HG03103 (cell line): ENCODE measurements at regions not wholly inside any gene's neighbourhood (a gene's known extent, or its start where the extent isn't known, plus 50 kb on each side); places are given as distances from the start of the nearest gene placed in this dataset.

Experiments
- ATAC-seq: cut with Tn5 transposase; IDR thresholded peaks from one replicate; pipeline ENCODE4 v1.9.1; 2021; ENCODE audit warnings: low read depth; ENCODE audit not compliant: unreplicated experiment

DNA sequence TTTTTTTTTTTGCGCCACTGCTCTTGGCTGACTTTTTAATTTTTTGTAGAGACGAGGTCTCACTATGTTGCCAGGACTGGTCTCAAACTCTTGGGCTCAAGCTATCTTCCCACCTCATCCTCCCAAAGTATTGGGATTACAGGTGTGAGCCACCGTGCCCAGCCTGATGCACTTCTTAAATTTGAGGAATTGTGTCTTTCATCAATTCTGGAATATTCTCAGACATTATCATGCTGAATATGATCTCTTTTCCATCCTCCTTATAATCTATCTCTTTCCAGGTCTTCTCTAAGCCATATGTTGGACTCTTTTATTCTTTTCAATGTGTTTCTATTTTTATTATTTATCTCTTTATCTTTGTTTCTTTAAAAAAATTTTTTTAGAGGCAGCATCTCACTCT, 196.2 kb upstream of the IER5L start:
- ATAC-seq, result no peak

- no peak for ATAC-seq
Measured at GRCh38 chr9:129373361-129373760, 195.3 kb upstream of the IER5L start.

GRCh38 chr9:129370770-129371169, 192.7 kb upstream of the IER5L start:
- ATAC-seq, result no peak

DNA sequence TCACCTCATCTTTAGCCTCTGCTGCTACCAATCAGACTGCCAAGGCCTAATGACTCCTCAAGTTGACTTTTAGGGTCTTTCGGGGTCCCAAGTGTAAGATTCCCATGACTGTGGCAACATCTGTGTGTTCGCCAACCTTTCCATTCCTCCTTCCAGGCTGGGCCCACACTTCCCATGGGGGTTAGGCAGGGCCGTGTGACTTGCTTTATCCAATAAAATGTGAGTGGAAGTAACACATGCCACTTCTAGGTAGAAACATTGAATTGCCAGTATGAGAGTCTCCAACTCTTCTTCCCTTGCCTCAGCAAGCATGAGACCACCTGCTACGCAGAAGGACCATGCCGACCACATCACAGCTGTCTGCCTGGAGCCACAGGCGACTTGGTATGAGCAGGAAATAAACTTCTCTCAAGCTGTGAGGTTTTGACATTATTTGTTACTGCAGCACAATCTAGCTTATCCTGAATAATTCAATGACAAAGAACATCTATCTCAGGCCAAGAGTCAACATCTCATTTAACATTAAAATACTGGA, 190.4 kb upstream of the IER5L start:
- ATAC-seq, result no peak

DNA sequence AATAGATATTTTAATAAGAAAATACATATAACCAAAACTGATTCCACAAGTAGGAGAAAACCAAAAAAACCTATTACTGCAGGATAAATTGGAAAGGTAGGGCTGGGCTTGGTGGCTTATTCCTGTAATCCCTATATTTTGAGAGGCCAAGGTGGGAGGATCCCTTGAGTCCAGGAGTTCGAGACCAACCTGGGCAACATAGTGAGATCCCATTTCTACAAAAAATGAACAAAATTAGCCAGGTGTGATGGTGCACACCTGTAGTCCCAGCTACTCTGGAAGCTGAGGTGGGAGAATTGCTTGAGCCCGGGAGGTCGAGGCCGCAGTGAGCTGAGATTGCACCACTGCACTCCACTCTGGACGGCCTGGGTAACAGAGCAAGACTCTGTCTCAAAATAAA, 189.2 kb upstream of the IER5L start:
- ATAC-seq, result no peak

DNA sequence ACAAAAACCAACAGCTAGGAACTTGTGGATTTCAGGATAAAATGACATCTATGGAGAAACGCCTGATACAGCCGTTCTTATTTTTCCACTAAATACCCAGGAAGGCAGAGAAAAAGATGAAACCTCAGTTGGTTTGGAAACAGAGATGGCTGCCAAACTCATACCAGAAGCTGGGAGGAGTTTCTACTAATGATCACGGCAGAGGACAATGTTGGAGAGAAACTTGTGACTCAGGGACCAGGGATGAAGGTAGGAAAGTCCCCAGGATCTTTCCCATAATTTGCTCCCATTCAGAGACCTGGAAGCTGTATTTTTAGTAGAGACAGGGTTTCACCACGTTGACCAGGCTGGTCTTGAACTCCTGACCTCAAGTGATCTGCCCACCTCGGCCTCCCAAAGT, 187.1 kb upstream of the IER5L start:
- ATAC-seq, result no peak

- ATAC-seq, result no peak
Measured at GRCh38 chr9:129363216-129363873, 185.3 kb upstream of the IER5L start.

DNA sequence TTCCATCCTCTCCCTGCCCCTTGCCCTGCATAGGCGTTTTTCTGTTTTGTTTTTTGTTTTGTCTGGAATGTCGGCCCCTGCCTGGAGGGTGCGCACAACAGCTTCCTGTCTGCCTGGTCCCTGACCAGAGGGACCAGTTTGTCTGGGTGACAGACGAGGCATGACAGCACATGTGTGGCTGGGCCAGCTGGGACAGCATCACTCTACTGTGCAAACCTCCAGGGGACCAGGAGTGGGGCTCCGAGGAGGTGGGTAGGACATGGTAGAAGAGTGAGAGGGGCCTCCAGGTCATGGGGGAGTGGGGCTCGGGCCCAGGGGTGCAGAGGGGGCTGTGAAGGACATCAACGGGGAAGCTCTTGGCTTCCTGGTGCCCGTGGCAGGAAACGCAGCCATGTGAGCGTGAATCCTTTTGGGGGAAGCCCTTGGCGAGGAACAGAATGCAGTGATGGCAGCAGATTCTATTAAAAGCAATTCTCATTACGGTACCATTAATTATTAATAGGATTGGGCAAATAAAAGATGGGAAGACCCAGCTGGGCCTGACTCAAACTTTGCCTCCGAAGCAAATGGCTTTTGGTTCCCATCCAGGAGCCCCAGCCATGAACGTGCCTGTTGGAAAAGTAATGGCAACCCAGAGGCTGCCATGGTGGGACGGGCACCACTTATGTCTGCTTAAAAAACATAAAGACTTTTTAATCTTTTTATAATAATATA, 184.4 kb upstream of the IER5L start:
- ATAC-seq, result no peak

GRCh38 chr9:129361196-129361595, 183.1 kb upstream of the IER5L start:
- no peak for ATAC-seq

DNA sequence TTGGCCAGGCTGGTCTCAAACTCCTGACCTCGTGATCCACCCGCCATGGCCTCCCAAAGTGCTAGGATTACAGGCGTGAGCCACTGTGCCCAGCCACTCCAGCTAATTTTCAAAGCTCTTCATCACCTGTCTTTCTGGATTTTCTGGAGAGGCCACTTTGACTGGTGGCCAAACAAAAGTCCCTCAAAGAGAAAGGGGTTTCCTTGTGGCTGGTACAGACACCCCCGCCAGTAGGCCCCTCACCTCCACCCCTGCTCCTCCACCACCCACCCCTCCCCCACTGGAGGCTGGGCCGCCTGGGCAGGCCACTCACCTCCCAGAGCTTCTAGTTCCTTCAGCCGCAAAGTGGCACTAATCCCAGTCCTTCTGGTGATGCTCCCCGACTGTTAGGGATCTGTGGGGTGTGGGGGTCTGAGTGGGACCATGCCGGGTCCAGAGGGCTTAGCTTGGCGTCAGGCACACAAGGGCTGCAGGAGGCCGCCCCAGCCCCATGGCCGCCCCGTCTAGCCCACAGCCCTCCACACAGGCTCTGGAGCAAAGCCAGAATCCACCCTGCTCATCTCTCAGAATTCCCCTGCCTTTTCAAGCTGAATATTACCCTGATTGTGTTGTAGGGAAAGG, 182.0 kb upstream of the IER5L start:
- no peak for ATAC-seq

DNA sequence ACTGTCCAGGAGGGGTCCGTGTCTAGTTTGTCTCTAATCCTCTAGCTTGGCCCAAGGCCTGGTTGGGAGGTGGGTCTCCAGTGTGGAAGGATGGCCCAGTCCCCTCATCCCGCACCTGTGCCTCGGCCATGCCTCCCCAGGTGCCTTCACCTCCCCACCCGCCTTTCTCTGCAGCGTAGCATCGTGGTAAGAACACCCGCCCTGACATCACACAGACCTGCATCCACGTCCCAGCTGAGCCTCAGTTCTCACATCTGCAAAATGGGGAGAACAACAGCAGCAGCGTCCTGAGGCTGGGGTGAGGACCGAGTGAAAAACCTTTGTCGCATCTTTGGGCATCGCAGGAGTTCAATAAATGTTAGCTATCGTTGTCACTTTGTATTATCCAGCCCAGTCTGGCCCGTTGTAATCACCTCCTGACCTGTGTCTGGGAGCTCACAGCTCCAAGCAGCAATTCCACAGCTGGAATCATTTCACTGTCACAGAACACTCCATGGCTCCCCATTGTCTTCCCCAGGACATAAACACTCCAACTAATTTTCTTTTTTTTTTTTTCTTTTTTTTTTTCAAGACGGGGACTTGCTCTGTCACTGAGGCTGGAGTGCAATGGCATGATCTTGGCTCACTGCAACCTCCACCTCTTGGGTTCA, 181.2 kb upstream of the IER5L start:
- ATAC-seq, result no peak

DNA sequence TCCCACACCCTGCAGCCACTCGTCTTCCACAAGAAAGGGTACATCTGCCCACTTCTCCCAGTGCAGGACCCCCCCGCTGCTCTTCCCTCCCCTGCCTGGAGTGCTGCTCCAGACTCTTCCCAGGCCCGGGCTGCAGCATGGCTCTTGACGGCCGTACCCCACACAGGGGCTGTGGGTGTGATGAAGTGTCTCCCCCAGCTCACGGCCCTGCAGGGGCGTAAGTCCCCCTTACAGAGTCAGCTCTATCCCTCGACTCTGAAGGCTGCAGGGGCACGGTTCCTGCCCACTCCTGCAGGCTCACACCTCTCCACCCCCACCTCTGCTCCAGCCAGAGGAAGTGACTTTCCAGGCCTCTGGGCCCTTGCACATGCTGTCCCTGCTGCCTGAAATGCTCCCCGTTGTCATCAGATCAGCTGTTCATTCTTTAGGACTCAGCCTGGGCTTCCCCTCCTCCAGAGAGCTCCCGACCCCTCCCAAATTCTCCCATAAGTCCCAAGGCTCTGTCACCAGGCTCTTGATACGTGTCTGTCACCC, 180.6 kb upstream of the IER5L start:
- ATAC-seq, result no peak

- ATAC-seq, result no peak
Measured at GRCh38 chr9:129357773-129358245, 179.7 kb upstream of the IER5L start.

DNA sequence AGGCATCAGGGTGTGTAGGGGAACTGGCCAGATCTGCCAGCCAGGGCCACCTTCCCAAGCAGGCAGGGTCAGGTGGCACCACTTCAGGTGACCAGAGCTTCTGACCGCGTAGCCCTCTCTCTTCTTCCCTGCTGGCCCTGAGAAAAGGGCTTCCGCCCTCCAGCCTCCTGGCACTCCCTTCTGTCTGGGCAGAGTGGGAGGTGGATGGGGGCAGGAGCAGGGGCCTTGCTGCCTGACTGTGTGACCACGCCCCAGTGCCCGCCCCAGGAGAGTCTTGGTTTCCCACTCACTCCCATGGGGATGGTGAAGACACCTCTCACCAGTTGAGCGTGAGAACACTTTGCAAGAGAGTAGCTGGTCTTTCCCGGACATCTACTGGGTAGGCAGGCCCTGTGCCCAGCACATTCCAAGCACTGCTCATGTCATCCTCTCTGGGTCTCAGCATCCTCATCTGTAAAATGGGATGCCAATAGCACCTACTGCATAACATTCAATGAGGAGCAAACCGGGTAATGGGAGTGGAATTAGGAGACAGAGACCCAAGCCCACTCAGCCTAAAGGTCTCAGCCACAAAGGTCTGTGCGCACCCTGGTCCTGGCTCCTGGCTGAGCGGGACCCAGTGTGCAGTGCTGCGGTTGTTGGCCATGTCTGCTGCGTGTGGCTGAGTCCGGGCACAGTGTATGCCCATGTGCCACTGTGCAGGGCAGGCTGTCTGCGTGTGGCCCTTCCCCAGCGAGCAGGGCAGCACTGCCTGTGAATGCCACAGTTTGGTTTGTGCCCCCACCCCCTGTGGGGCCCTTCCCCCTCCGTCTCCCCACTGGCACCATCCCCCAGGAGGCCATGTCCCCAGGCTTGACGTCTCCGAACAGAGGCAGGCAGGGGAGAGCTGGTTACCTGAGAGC, 179.1 kb upstream of the IER5L start:
- ATAC-seq, result no peak

DNA sequence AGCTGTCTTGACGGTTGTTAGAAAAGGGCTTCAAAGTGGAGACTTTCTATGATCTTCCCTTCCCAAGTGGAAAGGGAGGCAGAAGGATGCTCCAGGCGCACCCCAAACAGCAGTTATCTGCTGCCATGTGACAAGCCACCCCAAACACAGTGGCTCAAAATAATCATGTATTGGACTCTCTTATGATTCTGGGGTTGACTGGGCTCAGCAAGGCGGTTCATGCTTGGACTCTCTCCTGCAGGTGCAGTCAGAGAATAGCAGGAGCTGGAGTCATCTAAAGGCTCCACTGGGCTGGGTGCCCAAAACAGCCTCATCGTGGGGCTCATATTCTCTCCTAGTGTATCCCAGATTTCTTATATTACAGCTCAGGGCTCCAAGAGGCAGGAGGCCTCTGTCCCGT, 177.6 kb upstream of the IER5L start:
- ATAC-seq, result no peak

GRCh38 chr9:129354498-129354897, 176.4 kb upstream of the IER5L start:
- ATAC-seq, result no peak

DNA sequence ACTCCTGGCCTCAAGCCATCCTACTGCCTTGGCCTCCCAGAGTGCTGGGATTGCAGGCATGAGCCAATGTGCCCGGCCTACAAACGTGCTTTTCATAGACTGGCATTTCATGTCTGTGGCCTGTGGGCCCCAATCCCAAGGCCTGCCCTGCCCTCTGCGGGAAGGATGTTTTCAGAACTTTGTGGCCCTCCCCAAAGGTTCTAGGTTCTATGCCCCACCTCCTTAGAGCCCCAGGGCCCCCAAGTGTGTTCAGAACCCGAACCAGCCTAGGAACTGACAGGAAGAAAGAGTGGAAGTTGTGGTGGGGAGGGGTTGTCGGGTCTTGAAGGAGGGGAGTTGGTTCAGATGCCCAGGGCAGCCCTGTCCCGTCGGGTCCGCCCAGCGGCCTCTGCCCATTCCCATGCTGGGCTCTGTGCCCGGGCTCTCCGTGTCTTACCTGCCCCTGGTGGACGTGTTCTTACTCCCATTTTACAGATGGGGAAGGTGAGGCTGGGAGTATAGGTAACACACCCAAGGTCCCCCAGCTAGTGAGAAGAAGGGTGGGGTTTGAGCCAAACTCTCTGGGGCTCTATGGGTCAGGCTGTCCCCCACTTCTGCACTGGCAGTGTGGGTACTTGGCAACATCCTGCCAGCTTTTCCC, 175.8 kb upstream of the IER5L start:
- ATAC-seq, result no peak

DNA sequence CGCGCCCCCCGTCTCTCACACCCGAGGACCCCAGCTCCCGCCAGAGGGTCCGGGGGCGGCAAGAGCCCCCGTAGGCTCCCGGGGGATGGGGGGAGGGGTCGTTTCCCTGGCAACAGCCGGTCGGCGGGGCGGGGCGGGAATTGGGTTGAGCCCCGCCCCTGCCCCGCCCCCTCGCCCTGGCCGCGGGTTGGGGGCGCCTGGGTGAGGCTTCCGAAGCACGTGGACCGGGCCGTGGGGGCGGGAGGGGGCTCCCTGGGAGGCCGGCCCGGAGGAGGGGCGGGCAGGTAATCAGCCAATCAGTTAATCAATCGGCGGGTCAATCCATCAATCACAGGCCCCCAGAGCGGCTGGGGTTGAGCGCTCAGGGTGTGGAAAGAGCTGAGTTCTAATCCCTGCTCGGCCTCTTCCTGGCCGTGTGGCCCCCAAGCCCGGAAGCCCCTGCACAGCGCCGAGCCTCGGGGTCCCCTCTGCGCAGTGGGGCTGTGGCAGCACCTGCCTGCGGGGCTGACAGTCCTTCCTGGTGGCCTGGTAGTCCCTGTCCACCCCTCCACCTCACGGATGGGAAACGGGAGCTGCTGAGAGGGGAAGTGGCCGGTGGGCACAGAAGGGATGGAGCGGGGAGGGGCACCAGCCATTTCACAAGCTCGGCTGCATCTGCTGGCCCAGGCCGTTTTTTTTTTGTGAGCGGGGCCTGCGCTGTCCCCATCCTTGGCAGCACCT, 174.2 kb upstream of the IER5L start:
- no peak for ATAC-seq

GRCh38 chr9:129351642-129352145, 173.6 kb upstream of the IER5L start:
- no peak for ATAC-seq
